Stimulated activated CD4-positive, alpha-beta T cell treated with anti-CD3 and anti-CD28 coated beads, TNF-alpha, amount 100 ng/mL, for 1 hour (primary cell): ENCODE measurements at regions not wholly inside any gene's neighbourhood (a gene's known extent, or its start where the extent isn't known, plus 50 kb on each side); places are given as distances from the start of the nearest gene placed in this dataset.
"Not testable (repeated sequence)": the region's sequence is repeated elsewhere in the genome, so short reads cannot be mapped to it uniquely, and the experiment has no call there.

Experiments
- DNase-seq, 3 donors: peaks; one replicate each; pipeline ENCODE4 v3.0.0-alpha.2; 2020; ENCODE audit warnings: low read depth in 3 of 3, low spot score in 1 of 3

DNA sequence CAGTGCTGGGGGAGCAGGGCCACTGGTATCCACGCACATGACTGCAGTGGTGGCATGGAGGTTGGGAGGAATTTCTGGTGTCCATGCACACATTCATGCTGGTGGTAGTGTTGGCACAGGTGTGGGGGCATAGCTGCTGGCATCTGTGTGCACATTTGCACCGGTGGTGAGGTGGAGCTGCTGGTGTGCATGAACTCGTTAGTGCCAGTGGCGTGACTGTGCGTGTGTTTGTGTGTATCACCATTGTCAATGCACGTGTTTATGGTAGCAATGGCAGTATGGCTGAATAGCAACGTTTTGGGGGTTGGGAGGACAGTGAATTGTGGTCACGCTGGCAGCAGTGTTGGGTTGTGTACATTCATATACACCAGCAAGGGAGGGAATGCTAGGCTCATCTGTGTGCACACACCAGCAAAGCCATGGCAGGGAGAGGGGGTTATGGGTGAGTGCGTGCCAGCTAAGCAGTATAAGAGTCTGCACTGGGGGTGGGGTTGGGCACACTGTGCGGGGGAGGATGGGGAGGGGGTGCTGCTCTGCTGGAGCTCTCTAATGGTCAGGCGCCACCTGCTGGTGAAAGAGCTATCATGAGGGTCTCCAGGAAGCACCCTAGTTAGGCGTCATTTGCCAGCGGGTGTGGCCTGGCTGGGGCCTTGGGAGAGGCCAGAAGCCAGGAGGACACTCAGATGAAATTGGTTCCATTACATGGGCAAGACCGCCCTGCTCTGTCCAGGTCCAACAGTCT is 626.1 kb upstream of the ID4 start:
- peak in 1 of 3 donors; percentile 0 for DNase-seq

DNA sequence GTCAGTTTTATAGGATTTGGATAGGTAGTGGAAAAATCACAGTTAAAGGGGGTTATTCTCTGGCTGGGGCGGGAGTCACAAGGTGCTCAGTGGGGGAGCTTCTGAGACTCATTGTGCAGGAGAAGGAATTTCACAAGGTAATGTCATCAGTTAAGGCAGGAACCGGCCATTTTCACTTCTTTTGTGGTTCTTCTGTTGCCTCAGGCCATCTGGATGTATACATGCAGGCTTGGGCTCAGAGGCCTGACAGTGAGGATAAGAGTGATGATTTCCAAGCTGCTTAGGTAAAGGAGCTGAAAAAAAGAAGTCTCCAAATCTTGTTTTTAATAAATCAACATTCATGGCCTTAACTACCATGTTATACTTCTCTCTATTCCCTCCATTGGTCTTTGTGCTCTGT is 622.9 kb upstream of the ID4 start:
- DNase-seq: no peak

DNA sequence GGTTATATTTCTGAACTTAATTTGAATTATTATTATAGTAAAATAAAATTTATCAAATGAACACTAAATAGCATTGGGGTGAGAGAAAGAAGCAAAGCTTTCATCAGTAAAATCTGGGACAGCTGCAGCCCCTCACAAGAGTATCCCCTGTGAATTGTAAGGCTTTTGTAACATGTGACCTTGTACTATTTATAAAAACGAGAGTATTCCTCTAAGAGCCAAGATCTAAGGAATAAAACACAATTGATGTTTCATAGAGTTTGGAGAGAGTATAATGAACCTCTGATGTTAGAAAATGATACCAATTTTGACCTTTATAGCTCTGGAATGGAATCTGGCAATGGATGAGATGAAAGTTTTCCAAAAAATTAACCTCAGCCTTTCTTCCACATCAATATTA is 617.2 kb upstream of the ID4 start:
- no peak for DNase-seq

DNA sequence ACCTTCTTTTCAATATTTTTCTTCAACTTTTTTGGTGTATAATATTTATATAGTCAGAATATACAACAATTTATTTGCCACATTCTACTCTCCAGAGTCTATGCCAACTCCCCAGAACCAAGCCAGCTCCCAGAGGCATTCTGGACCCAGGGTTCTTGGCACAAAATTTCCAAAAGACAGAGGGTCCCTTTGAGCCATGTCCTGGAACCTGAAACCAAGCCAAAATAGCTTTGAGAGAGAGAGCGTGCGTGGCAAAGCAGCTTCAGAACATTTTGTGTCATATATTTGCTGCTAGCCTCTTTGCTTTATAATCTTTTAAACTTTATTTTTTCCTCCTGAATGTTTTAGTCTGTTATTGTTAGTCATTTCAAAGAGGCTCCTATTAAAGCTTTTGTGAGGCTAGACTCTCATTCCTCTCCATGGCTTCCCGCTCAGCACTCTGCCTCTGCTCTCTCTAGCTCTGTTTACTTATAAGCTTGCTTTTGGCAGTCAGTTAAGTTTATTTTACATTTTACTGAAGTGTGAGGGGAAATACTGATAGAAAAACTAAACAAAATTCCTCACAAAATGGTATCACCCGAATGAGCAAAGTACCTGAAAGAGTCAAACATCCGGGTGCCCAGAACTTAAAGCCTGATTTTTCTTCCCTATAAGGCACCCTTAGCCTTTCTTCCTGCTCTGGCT is 605.1 kb upstream of the ID4 start:
- no peak for DNase-seq

DNA sequence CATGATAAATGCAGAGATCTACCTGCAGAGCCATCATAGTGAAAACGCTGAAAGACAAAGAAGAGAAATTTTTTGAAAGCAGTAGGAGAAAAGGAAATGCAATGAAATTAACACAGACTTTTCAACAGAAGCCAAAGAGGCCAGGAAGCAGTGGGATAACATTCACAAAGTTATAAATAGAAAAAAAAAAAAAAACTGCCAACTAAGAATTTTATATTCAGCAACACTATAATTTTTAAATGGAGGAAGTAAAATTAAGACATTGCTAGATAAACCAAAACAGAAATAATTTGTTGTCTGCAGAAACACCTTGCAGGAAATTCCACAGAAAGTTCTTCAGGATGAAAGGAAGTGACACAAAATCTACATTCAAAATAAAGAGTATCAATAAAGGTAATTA is 591.5 kb upstream of the ID4 start:
- no peak for DNase-seq

DNA sequence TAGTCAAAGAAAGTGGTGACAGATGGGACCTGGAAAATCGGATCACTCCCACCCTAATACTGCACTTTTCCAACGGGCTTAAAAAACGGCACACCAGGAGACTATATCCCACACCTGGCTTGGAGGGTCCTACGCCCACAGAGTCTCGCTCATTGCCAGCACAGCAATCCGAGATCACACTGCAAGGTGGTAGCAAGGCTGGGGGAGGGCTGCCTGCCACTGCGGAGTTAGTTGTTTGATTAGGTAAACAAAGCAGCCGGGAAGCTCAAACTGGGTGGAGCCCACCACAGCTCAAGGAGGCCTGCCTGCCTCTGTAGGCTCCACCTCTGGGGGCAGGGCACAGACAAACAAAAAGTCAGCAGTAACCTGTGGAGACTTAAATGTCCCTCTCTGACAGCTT is 590.0 kb upstream of the ID4 start:
- not testable (repeated sequence) for DNase-seq

DNA sequence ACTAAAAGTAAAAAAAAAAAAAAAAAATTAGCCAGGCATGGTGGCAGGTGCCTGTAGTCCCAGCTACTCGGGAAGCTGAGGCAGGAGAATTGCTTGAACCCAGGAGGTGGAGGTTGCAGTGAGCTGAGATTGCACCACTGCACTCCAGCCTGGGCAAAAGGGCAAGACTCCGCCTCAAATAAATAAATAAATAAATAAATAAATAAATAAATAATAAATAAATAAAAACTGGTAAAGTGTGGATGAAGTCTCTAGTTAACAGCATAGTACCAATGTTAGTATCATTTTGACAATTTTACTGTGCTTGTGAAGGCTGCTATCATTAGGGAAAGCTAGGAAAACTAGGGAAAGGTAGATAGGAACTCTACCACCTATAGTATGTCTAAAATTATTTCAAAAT is 581.0 kb upstream of the ID4 start:
- not testable (repeated sequence) for DNase-seq

DNA sequence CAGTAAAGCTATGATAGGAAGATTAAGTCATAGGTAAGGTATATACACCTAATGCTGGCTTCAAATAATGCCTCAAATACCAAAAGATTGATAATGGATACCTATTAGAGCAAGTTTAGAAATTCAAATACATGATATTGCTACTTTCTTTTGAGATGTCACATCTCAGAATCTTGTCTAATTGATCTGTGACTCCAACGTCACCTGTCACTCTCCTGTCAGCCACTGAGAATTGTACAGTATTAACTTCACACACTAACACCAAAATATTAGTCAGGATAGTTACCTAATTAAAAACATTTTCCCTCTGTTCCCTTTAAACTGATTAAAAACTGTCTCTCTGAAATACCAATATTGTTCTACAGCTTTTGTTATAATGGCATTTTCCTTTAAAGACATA is 575.5 kb upstream of the ID4 start:
- no peak for DNase-seq

DNA sequence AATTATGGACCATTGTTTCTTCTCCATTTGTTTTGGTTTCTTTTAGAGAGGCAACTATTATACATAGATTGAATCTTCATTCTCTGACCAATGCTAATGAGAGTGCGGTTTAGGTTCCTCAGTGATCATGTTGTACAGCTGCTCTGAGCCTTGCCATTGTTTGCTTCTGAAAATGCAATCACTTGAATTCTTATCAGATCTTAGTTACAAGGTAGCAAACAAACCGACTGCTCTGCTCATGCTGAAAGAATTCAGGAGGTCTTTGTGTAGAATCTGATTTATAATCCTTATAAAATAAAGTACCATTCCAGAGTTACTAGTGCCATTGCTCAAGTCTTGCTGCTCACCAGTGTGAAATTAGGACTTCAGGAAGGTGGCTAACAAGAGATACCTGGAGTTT is 569.1 kb upstream of the ID4 start:
- no peak for DNase-seq

DNA sequence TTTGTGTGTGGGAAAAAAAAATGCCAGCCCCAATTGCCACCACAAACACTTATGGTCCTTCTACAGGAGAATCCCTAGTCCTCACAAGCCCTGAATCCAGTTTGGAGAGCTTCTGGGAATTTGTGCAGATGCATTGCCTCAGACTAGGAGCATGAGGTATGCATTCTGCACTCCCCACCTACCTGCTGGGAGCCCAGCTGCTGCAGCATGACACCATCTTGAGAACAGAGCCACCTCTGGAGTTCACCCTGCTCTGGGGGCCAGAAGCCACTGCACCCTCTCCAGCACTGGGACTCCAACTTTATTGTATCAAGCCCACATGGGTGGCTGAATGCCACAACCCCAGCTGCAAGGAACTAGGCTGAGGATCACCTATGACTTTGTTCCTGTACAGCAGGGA is 568.5 kb upstream of the ID4 start:
- no peak for DNase-seq

DNA sequence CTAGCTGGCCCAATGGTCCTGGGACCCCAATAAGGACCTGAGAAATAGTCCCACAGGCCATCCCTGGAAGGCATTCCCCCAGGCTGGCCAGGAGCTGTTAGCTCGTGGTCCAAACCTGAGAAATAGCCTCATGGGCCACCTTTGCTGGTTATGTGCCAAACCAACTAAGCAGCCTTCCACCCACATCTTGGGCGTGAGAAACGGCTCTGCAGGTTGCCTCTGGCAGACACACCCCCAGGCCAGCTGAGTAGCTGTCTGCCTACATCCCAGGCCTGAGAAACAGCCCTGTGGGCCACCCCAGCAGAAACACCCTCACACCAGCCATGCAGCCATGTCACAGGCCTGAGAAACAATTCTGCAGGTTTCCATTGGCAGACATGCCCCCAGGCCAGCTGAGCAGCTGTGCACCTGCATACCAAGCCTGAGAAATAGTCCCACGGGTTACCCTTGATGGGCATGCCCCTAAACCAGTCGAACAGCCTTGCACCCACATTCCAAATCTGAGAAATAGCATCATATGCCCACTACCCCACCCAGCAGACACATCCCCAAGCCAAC is 567.8 kb upstream of the ID4 start:
- DNase-seq: no peak

DNA sequence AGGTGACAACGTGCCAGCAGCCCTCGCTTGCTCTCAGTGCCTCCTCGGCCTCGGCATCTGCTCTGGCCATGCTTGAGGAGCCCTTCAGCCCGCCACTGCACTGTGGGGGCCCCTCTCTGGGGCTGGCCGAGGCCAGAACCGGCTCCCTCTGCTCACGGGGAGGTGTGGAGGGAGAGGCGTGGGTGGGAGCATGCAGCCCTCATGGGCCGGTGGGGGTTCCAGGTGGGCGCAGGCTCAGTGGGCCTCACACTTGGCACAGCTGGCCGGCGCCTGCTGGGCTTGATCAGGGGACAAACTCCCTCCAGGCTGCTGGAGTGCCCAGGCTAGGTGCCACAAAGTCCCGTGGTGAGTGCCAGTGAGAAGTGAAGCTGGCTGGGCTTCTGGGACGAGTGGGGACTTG is 566.6 kb upstream of the ID4 start:
- DNase-seq: no peak

DNA sequence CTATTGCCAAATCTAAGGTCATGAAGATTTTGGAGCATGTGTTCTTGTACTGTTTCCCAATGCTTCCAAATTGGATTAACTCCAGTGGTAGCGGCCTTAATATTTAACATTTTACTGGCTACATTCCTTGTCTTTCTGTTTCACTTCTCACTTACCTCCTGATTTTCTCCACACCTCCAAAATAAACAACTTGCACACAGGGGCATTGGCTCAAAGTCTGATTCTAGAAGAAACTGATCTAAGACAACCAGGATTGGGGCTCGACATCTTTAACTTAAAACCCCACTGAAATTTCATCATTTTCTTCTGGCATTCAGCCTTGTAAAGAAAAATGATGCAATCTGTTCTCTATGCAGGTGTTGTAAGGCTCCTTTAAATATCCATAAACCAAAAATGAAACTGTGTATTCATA is 557.9 kb upstream of the ID4 start:
- no peak for DNase-seq

DNA sequence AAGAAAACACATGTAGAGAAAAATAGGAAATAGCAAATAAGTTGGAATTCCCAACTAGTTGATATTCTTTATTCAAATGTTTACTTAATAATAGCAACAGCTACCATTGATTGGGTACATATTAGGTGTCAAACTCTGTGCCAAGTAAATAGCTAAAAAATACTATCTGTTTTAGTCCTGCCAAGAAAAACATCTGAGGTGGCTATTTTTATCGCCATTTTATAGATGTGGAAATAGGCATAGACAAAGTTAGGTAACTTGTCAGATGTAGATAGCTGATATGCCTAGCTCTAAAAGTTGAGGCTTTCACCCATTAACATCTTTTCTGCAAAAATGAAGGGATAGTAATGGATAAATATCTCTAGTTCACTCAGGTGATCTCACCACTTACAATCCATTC is 549.2 kb upstream of the ID4 start:
- DNase-seq: no peak

DNA sequence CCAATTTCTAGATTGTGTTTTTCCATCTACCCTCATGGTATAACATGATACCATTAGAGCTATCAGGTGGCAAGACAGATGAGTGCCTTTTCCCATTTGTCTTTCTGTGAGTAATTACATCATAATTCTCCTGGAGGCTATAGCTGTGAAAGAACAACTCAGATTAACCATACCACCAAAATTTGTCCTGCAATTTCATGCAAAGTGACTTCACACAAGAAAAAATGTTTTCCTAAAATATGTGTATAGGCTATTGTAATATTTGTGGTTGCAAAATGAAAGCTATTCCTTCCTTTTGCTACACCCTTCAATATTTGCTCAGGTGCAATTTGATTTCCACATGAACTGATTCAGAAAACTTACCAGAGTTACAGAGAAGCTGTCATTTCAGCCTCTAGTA is 547.7 kb upstream of the ID4 start:
- DNase-seq: no peak

DNA sequence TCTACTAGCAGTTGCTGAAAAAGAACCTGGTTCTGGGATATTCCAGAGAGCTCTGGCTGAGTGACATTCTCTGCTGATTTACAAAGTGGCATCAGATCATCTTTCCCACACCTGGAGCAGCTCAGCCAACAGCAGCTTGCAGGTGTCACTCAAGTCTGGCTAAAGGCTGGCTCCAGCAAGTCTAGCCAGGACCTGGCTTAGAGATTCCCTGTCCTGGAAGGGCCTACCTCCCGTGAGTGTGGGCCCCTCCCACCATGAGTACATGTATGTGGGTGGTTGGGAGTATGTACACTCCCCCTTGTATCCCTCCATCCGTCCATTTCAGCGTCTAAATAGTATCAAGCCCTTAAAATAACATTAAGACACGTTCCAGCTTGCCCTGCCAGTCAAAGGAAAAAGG is 539.3 kb upstream of the ID4 start:
- DNase-seq: no peak

DNA sequence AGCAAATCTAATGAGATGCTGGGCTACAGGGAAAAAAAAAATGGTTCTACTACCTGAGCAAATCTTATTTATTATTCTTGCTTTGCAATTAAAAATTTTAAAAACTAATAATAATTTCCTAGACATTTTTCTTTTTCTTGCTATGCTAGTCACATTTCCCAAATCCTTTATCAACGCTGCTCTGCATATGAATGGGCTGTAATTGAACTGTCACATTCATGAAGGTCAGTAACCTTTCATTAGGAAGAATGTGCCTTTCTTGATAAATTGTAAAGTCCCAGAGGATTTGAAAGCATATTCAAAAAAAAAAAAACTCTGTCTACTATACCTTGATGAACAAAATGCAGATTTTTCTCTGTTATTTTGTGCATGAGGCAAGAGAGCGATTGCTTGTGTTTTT is 538.7 kb upstream of the ID4 start:
- DNase-seq: no peak

DNA sequence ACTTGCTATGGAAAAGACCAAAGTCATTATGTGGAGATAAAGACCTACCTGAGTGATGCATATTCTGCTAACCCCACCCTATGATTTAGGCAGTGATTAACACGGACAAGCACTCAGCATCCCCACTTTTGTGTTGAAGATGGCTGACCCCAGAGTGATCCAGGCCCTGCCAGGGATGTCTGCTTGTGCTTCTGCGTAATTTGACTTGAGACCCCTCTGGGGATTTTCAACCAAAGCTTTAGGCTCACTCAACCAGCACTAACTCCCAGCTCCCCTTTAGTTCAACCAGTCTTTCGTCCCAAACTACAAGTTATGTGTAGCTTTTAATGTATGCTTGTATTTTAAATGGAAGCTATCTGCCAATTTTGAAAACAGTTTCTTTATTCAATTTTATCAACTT is 538.0 kb upstream of the ID4 start:
- no peak for DNase-seq

DNA sequence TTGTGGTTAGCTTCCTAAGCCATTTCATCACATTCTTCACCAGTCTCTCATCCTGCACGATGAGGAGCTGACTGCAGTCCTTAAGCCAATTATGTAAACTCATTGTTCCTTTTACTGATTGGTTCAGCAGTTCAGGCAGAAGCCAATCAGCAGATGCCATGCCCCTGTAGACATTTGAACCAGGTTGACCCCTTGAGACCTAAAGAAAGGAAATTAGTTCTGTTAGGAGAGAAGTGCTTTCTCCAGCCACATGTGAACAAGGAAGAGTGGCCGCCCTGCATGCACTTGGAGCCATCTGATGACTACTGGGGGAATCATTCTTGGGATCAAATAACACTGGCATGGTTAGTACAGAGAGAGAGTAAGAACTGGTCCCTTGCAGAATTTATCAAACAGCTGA is 535.2 kb upstream of the ID4 start:
- DNase-seq: no peak

DNA sequence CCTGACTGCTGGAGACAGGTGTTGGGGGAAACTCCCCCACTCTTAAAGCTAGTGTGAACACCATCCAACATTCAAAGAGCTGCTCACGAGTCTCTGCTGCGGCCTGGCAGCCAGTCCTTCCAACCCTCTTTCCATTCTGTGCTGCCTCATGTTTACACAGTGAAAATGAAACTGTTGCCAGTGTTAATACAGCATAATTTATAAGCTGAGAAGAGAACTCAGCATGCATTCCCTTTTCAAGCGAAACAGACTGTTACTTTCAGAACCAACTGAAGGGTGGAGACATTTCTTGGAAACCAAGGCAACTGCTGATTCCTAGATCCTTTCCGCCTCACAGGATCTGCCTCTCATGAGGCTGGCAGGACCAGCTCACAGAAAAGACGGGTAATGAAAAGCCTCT is 533.8 kb upstream of the ID4 start:
- no peak for DNase-seq

DNA sequence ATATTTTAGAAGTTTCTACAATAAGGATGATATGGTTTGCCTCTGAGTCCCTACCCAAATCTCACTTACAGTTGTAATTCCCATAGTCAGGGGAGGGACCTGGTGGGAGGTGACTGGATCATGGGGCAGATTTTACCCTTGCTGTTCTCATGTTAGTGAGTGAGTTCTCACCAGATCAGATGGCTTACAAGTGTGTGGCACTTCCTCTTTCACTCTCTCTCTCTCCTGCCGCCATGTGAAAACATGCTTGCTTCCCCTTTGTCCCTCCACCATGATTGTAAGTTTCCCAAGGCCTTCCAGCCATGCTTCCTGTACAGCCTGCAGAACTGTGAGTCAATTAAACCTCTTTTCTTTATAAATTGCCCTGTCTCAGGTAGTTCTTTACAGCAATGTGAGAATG is 527.5 kb upstream of the ID4 start:
- no peak for DNase-seq

DNA sequence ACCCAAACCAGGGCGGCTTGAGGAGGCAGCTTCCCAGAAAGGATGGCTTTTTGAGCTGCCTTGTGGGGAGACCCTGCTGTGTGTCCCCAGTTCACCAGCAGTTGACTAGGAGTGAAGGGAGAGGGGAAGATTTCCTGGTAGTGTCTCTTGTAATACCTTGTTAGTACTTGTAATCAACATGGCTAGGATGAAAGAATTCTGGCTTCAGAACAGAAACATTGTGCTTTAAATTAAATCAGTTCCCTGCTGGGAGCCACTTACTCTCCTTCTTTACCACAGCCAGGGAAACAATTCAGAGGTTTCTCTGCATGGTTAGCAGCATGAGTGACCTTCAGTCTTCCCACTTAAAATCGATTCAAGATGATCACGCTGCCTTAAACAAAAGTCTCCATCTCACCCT is 525.4 kb upstream of the ID4 start:
- DNase-seq: no peak
